HG03457 (cell line): ENCODE measurements at regions not wholly inside any gene's neighbourhood (a gene's known extent, or its start where the extent isn't known, plus 50 kb on each side); places are given as distances from the start of the nearest gene placed in this dataset.

Experiments
- ATAC-seq: cut with Tn5 transposase; IDR thresholded peaks from one replicate; pipeline ENCODE4 v1.9.1; 2021; ENCODE audit warnings: moderate number of reproducible peaks; ENCODE audit not compliant: unreplicated experiment

DNA sequence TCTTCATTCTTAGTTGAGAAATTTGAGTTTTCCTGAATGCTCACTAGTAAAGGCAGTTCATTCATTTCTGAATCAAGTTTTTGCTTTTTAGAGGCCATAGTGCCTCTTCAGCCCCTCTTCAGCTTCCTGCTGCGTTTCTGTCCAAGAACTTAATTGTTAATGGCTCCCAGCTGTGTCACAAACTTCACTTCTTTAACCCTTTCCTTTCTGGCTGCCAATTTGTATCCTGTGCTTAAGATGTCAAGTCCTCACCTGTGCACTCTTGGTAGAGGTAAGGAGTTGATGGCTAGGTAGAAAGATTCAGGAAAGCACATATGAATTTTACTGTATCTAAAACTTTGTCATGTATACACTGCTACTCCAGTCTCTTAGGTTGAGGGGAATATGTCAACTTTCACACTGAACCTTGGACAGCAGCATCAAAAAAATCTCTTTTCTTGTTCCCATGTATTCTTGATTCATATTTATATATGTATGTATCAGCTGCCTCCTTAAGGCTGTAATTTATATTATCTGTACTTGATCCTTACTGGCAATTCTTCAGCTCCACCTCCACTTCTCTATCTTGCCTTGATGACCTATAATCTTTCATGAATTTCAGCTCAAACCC is 612.8 kb downstream of the LMO4 start:
- no peak for ATAC-seq

DNA sequence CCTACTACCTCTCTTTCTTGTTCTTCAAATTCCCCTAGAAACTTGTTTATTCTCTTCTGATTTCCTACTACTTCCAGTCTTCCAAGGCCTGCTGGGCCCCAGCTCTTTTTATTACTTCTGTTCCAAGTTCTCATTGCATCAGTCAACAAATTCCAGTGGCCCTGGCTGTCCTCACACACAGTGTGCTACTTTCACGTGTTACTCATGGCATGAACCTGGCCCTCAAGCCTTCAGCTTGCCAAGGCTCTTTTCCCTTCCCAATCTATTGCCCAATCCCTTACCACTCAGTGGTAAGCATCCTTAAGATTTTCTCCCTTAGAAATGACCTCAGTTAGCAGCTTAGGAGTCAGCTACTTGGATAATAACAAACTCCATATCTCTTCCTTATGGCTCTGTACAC is 613.5 kb downstream of the LMO4 start:
- no peak for ATAC-seq

DNA sequence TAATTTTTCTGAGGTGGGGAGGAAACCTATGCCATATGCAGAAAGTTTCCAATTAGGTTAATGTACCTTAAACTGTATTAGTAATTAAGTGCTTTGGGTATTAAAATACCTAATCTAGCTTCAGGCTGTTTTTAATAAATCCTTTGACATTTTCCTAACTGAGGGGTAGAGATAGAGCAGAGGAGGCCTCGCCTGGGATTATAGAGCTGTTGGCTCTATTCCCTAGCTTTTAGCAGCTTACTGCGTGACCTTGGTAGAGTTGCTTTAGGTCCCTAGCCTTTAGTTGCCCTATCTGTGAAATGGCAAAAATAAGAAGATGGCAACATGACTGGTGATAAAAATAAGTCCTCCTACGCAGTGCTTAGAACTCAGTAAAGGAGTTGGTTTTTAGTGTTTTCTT is 621.0 kb downstream of the LMO4 start:
- no peak for ATAC-seq

DNA sequence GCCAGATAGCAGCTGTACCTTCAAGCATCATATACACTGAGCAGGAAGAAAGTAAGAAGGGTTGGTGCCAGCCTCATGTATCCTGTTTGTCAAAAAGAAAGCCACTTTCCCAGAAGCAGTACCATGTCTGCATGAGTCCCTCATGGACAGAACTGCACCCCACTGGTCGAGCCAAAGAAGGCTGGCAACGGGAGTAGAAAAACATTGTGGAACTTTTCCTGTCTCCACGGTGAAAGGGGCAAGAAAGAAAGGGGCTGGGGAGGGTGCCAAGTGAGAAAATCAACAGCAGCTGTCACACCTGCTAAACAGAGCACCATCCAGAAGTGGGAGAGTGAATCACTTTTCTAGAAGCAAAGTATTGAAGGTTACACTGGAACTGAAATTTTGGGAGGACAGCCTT is 621.7 kb downstream of the LMO4 start:
- no peak for ATAC-seq

DNA sequence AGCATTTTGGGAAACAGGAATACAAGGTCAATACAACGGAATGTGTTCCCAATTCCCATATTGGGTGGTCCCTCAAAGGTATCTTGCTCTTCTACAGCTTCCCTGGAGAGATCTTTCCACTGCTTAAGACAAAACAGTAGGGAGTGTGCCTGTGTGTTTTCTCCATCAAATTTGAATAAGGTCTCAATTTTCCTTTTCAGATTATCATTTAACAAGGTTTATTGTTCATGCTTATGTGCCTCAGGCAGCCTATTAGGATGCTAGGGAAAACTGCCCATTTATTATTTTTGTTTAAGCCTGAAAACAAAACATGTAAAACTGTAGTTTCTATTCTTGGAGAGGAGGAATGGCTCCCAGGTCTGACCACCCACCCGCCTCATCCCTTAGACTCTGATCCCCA is 622.7 kb downstream of the LMO4 start:
- ATAC-seq: no peak

DNA sequence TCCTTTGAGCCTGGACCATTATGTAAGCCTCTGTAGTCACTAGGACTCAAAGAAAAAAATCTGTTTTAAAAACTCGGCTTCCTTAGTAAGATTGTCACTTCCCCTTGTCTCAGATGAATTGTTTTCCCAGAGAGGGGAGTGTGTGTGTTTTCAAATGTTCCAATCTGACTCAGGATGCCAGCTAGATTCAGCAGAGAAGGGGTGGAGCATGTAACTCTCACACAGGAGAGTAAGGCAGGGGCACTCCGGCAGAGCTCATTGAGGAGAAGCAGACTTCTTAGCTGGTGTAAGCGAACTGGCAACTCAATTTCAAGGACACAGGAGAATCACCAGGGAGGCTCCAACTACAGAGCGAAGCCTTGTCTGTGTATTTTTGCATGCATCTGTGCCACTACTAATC is 623.2 kb downstream of the LMO4 start:
- ATAC-seq: no peak

DNA sequence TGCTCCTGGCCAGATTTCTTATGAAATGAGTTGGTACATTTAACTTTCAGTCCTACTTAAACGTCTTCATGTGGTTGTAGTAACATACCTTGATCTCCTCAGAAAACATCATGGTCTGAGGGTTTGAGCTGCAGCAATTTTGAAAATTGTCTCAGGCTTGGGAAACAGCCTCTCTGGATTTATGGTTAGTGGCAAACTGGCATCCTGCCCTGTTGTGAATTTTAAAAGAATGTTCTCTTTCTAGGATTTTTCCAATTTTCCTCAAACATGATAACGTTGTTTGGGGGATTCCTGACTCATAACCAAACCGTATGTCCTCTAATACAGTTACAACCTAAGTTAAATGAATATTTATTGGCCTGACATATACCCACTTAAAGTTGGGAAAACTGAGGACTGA is 624.4 kb downstream of the LMO4 start:
- no peak for ATAC-seq

DNA sequence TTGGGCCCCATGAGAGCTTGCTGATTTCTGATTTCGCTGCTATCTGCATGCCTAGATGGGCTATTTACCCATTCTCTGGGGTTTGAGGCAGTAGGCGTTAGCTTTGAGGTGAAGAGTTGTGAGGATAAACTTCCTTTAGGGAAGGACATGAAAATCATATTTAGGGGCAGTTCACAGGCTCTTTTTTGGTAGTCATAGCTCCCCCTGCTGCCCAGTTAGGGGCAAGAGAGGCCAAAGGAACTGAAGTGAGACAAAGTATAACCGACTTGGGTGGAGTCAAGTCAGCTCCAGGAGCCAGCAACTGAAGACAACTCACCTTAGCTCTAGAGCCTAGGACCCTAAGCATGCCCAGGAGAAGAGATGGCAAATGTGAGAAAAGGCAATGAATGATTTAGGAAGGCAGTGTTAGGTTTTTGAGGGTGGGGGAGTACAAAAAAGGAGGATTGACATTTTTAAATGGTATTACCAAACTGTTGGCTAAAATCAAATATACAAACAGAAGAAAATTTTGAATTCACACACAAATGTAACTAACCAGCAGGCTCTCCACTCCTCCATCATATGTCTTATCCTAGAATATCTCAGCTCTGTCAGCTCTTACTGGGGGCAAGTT is 625.2 kb downstream of the LMO4 start:
- no peak for ATAC-seq

DNA sequence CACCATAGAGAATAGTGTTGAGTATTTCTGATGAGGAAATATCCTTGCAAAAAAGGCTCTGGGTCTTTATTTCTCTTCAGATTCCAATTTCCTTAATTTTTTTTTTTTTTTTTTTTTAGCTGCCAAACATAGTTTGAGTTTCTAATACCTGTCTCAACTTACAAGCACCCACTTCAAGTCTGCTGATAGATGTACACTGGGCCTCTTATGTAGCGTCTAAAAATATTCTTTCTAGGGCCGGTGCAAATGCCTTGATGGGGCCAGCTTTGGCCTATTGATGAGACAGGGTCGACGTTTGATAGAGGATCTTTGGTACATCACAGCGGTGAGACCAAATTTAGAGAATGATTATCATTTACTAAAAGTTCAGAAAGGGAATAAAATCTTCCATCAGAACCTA is 626.4 kb downstream of the LMO4 start:
- no peak for ATAC-seq

DNA sequence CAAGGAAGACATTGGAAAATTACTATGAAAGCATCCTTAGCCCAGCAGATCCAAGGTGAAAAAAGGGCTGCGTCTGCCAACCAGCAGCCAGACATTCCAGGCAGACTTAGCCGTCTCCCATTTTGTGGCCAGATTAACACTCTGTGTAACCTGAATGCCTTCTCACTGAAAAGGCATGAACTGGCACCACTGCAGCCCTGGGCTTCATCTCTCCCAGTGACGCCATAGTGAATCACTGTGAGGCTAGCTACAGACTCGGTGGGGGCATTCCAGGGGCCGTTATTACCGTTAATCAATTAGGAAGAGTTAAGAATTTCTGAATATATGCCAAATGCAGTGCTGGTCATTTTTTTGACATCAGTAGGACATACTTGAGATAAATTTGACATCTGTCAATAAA is 627.4 kb downstream of the LMO4 start:
- ATAC-seq: no peak

DNA sequence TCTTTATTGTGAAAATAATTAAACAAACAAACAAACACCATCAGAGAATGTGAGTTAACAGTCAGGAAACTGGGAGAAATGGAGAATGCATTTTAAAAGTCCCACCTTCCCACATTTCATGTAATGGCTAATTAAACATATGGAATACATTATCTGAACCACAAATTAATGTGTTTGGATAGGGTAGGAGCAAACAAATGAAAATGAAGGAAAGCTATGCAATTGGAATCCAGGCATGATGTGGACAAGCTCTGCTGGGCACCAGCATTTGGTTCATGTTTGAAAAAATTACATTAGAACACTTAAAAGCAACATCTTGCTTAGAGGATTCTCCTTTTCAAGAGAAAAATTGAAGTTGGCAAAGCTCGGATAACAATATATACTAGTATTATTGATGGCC is 628.1 kb downstream of the LMO4 start:
- ATAC-seq: no peak

DNA sequence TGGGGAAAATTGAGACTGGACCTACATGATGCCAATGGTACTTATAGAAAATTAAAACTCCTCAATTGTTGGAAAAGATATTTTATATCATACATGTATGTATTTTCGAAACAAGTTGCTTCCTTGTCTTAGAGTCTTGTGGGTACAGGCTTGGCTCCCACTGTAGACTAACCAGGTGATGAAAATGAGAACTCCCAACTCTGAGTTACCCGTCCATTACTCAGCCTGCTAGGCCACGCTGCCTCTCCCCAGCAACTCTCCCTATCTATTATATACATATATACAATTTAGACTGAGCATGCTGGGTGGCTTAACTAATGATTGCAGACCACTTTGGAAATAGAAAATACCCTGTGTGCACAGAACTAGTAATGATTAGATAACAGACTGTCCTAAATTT is 628.7 kb downstream of the LMO4 start:
- no peak for ATAC-seq

DNA sequence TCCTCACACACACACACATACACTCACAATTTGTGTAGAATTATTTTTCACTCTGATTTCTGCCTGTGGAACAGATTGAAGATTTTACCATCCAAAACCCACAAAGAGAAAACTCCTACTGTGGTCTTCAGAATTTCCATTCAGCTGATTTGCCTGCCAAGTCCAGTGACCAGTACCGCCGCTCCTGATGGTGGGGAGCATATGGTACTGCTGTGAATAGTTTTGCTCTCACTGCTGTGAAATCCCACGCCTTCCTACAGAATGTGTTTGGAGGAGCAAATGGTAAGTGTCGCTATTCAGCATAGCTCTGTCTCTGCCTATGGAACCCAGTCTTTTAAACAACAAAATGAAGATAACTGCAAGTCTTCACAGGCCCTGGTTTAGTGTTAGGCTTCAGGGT is 629.5 kb downstream of the LMO4 start:
- no peak for ATAC-seq

DNA sequence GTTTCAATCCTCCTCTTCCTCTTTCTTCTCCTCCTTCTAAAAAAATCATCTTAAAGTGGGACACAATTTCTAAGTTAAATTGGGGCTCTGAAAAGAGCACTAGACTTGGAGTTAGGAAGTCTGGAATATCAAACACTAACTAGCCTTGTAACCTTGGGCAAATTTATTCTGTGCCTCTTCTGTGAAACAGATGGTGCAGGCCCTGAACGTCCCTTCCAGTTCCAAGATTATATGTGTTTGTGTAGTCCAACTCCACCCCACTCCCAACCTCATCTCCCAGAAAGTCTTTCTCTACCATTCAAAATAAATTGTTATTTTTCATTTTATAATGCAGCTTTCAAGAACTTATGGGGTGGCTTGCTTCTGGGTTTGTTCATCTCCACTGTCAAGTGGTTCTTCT is 630.0 kb downstream of the LMO4 start:
- ATAC-seq: no peak

DNA sequence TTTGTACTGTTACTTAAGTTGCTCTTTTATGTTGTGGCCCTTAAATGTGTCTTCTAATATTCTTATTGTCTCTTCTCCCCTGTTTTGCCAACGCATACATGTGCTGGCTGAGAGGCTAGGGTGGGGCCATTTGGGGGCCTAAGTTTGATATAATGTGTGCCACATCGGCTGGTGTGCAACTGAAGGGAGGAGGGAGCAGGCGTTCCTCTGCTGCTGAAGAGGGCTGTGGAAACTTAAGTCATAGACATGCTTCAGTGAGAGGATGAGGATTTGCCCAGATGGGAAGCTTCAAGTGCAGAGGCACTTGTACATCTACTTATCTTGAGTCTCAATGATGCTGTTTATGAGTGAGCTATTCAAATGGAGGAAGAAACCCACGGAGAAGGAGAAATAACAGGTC is 630.6 kb downstream of the LMO4 start:
- ATAC-seq: no peak

DNA sequence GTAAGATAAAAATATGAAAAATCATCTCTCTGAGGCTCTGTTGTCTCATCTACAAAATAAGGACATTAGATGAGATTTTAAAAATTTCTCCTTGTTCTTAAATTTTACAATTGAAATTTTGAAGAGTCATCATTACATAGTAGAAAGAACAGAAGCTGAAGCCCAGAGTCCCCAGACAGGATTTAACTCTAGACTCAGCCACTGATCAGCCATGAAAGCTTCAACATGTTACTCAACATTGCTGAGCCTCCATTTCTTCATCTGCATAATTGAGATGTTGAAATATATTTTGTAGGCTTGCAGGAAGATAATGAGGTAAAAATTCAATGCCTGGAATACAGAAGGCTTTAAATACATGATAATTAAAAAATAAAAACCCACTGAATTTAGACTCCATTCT is 633.3 kb downstream of the LMO4 start:
- ATAC-seq: no peak

DNA sequence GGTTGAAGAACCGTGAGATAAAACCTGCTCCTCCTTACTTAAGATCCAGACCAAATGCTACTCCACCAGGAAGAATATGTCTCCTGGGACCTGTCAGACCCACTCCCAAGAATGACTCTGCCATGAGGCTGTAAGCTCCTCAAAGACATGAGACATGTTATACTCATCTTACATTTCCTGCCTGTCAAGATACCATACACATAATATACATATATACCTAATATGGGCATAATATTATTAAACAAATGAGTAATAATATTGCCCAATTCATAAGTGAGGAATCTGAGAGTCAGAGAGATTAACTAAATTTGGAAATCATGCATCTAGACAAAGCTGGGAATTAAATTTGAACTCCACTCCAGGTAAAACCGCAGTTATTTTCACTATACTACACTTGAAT is 634.9 kb downstream of the LMO4 start:
- ATAC-seq: no peak

DNA sequence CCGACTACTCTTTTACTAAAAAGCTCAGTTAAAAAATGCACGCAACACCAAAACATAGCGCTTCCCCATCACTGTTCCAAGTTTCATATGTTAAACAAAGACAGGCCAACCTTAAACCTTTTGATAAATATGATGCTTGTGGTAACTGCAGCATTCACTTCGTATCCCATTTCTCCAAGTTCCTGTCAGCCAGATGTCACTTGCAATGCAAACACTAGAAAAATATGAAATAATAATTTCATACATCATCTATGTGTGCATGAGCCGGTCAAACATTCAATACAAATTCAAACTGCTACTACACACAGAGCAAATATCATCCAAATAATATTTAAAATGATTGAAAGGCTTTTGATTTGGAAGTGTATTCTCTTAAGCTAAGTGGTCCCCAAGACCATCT is 636.5 kb downstream of the LMO4 start:
- ATAC-seq: no peak

DNA sequence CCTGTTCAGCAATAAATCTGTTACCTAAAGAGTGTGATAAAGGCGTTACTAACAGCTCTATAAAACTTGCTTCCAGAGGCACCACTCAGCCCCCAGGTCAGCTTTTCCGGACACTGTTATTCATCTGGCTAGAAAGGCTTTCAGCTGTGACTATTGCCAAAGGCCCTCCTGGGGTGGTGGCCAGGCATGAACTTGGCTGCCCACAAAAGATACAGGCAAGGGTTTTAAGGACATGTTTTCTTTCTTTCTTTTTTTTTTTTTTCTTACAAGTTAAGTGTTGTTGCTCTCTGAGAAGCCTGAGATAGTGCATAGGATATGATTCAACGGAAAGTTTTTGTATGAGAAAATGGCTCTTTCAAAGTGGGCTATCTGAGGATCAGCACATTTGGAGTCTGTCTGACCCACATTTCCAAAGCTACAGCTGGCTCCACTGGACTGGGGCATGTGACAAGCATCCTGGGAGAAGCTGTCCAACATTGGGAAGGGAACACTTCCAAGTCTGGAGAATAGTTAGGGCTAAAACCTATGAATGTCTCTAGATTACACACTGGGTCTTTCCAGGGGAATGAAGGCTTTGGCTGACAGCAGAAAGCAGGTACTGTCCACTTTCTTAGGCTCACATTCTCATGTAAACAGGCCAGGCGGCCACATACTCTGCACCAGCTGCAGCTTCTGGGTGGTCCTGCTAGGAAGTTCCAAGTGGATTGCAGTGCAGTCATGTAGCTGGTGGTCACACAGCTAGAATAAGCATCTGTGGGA is 639.7 kb downstream of the LMO4 start:
- no peak for ATAC-seq

DNA sequence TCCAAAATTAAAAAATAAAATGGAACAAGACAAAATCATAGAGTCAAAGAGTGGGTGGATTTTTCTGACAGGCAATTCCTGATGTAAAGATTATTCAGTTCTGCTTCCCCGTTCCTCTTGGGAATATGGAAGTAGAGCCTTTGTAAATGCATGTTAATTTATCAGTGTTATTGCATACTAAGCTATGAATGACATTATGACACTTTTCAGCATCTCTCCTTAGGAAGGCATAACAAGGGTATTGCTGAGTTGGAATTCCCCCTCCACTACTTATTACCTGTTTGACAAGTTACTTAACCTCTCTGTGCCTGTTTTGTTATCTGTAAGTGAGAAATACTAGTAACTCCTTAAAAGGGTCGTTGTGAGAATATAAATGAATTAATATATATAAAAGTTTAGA is 640.4 kb downstream of the LMO4 start:
- no peak for ATAC-seq

DNA sequence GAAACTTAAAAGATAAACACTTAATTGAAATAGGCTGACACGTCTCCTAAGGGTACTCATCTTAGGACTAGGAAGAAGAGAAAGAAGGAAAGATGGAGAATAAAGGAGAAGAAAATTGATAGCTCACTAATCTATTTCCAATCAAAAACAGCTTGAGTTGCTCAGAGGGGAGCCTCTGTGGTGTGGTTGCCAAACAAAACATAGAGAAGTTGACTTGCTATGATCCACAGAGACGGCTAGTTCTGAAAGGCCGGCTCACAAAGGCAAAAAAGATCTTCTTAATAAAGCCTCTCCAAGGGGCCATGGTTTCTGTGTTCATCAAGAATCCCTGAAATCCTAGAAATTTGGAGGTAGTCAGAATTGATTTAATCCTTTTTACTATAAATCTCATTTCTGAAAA is 644.1 kb downstream of the LMO4 start:
- no peak for ATAC-seq

DNA sequence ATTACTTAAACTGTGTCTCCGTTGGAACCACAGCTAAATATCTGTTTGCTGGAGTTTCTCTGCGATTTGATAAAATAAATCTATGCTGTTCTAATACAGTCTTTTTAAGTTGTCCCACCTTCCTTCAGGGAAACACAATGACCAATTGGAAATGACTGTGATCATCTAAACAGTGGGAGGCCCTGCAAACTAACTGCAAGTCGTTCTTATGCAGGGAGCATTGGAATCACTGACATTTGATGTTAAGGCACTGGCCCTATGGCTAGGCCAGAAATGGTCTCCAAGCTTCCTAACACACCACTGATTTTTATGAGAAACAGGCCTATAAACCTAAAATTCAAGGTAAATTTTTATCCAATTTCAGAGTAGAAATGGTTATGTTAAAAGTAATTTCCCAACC is 645.2 kb downstream of the LMO4 start:
- ATAC-seq: no peak

DNA sequence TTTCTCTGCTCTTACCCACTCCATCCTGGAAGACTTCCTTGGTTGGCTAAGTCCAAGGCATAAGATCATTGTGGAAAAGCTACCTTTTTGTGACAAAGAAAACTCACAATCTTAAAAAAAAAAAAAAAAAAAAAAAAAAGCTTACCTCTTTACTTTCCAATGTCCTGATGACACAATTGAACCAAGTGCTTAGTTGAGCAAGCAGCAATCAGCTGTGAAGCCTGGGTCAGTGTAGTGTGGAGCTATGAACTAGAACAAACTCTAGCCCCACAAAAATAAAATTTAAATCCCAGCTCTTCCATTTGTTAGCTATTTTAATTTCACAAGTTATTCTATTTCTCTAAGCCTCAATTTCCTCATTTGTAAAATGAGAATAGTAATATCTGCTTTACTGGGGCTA is 647.6 kb downstream of the LMO4 start:
- ATAC-seq: no peak
